GM21447 (cell line): ENCODE measurements at regions not wholly inside any gene's neighbourhood (a gene's known extent, or its start where the extent isn't known, plus 50 kb on each side); places are given as distances from the start of the nearest gene placed in this dataset.
"Not testable (repeated sequence)": the region's sequence is repeated elsewhere in the genome, so short reads cannot be mapped to it uniquely, and the experiment has no call there.

Experiments
- ATAC-seq: cut with Tn5 transposase; IDR thresholded peaks from one replicate; pipeline ENCODE4 v1.9.1; 2021; ENCODE audit not compliant: unreplicated experiment

GRCh38 chr4:186845137-186845842, 121.6 kb upstream of the FAT1 start:
- ATAC-seq, result no peak

DNA sequence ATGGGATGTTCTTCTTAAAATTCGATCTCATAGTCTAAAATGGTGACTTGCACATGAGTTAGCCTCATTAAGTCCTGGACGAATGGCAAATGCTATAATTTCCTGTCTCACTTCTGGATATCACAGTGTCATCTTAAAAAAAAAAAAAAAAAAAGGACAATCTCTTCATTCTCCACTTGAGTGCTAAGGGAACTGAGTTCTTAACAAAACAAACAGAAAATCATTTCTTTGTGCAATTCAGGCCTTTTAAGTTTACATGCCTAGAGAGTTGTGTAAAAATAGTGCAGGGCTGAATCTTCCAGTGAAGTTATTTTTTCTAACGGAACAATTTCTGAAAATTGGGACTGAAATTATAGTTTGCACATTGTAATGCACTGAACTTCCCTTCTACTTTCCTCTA, 122.8 kb upstream of the FAT1 start:
- no peak for ATAC-seq

GRCh38 chr4:186847429-186848131, 123.9 kb upstream of the FAT1 start:
- not testable (repeated sequence) for ATAC-seq

DNA sequence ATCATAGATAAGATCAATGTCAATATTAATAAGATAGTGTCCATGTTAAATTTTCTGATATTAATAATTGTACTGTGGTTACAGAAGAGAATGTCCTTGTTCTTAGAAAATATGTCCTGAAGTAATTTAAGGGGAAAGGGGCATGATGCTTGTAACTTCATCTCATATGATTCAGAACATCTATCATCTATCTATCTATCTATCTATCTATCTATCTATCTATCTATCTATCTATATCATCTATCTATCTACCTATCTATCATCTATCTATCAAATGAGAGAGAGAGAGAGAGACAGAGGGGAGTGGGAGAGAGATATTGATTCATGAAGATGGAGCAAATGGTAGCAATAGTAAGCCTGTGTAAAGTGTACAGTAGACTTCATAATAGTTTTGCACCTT, 124.8 kb upstream of the FAT1 start:
- no peak for ATAC-seq

GRCh38 chr4:186851291-186852072, 127.8 kb upstream of the FAT1 start:
- ATAC-seq, result no peak

- ATAC-seq, result no peak
Measured at GRCh38 chr4:186852073-186852420, 128.4 kb upstream of the FAT1 start.

- peak; percentile 64 for ATAC-seq
Measured at GRCh38 chr4:186852964-186853391, 129.3 kb upstream of the FAT1 start.

- no peak for ATAC-seq
Measured at GRCh38 chr4:186854256-186854655, 130.6 kb upstream of the FAT1 start.

- no peak for ATAC-seq
Measured at GRCh38 chr4:186855111-186855510, 131.5 kb upstream of the FAT1 start.

GRCh38 chr4:186857793-186858192, 134.1 kb upstream of the FAT1 start:
- ATAC-seq, result no peak

DNA sequence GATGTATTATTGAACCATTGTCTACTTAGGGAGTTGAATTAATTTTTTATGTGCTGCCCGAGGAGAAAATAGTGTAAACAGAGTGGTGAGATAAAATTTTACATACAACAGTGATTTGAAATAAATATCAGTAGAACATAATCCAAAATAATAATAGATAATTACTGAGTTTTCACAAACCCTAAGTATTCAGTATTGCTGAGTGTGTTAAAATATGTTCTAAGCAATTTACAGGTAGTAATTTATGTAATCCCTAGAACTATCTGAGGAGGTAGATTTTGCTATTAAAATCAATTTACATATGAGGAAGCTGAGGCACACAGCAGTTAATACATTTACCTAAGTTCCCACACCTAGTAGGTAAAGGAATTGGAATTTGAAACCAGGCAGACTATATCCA, 134.7 kb upstream of the FAT1 start:
- no peak for ATAC-seq

DNA sequence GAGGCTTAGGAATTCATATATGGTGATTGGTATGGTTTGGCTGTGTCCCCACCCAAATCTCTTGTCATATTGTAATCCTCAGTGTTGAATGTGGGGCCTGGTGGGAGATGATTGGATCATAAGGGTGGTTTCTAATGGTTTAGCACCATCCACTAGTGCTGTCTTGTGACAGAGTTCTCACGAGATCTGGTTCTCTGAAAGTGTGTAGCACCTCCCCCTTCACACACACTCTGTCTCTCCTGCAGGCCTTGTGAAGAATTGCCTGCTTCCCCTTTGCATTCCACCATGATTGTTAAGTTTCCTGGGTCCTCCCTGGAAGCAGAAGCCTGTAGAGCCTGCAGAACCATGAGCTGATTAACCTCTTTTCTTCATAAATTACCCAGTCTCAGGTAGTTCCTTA, 135.8 kb upstream of the FAT1 start:
- no peak for ATAC-seq

GRCh38 chr4:186861317-186861716, 137.7 kb upstream of the FAT1 start:
- ATAC-seq, result no peak

DNA sequence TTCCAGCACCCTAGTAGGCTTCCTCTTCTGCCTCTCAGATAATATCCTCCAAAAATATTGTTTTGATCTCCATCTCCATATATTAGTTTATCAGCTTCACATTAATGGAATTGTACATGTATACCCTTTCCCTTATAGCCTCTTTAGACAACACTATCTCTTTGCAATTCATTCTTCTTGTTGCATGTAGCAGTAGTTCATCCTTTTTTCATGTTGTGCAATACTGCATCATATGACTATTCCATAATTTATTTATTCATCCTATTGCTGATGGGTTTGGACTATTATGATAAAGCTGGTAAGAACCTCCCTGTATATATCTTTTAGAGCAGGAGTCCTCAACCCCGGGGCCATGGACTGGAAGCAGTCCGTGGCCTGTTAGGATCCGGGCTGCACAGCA, 148.2 kb upstream of the FAT1 start:
- ATAC-seq, result no peak

DNA sequence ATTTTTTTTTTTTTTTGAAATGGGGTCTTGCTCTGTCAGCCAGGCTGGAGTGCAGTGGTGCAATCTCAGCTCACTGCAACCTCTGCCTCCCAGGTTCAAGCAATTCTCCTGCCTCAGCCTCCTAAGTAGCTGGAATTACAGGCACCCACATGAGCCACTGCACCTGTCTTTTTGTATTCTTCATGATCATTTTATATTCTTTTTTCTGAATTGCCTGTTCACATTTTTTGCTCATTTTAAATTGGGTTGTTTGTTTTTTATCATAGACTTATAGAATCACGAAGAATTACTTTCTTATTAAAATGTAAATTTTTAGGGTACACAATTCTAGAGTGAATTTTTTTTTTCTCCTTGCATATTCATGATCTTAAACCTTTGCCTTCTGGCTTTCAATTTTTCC, 149.4 kb upstream of the FAT1 start:
- not testable (repeated sequence) for ATAC-seq

DNA sequence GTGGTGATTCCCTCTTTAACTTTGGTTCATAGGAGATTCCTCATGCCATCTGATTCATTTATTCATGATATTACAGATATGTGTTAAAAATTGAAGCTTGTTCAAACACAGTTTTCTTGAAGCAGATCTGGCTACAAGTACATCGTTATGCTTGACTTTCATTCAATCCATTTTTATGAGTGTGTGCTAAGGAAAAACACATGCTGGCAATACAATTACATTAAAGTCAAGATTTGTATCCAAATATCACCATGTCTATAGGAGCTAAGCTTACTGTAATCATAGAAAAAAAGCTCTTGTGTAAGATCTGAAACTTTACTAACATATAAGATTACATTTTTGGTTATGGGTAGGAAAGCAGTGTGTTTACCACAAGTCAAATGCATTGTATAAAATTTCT, 151.8 kb upstream of the FAT1 start:
- no peak for ATAC-seq

DNA sequence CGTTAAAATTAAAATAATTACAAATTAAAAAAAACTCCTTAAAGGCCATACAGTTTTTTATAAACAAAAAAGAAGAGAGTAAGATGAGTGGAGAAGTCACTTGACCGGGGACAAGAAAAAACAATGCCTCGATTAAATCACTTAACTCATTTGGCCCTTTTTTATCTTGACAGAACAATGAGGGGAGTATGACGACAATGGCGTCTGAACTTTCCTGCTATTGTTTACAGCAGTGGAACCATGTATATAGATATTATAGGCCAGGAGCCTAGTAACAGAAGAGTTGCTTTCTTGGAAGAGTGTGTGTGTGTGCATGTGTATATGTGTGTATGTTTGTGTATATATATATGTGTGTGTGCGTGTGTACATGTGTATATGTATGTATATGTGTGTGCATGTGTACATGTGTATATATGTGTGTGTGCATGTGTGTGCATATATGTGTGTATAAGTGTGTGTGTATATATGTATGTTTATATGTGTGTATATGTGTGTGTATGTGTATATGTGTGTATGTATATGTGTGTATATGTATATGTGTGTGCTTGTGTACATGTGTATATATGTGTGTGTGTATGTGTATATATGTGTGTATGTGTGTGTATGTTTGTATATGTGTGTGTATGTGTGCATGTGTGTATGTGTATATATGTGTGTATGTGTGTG, 153.4 kb upstream of the FAT1 start:
- no peak for ATAC-seq

DNA sequence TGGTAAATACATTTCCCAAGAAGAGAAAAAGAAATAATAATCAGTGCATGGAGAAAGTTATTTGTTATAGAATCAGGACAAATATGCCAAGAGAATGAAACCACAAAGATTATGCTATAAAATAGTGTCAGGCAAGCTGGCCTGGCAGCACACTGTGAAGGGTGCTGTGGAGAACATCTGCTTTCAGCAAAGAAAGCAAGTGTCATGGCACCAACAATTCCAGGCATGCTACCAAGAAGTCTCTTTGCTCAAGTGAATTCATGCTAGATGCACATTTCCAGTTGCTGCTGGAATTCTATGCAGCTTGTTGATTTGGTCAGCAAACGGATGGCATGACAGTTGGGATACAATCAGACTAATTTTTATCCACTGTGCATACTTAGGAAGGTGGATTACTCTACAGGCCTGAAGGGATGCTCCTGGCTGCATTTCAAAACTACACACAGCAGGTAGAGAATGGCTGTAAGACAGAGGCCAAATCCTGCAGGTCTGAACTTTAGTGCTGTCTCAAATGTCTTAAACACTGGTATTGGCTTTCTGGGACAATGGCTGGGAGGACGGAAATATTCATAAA, 154.6 kb upstream of the FAT1 start:
- ATAC-seq, result no peak

DNA sequence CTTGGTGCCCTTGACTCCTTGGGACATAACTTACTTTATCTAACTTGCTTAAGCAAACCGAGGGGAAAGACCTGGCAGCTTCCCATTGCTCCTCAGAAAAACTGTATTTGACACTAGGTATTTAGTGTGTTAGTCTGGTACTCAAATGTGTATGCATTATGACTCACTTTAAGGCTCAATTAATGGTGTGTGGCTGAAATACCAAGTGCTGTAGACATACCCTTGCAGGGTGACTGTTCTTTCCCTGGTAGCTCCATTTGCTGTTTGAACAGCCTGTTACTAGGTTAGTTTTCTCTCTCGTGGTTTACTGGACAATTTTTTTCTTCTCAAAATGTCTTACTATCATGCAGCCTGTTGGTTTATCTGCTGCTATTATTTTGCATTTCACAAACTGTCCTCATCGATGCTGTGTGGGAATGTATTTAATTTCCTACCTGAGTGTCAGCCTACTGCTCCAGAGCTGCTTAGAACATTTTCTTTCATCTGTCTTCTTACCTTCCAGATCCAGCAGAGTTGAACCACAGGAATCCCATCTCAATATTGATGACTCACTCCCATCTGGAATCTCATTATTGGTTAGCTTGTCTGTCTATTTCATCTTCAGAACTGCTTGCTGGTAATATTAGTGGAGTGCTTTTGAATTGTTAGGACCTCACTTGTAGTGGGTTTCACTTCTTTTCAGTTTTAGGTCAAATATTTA, 158.0 kb upstream of the FAT1 start:
- ATAC-seq, result no peak

GRCh38 chr4:186882293-186882692, 158.6 kb upstream of the FAT1 start:
- ATAC-seq, result no peak

GRCh38 chr4:186885289-186885688, 161.6 kb upstream of the FAT1 start:
- no peak for ATAC-seq
